GM18502 (cell line): ENCODE measurements at regions not wholly inside any gene's neighbourhood (a gene's known extent, or its start where the extent isn't known, plus 50 kb on each side); places are given as distances from the start of the nearest gene placed in this dataset.

Experiments
- ATAC-seq: cut with Tn5 transposase; IDR thresholded peaks from one replicate; pipeline ENCODE4 v1.9.1; 2021; ENCODE audit warnings: mild to moderate bottlenecking; ENCODE audit not compliant: unreplicated experiment, poor library complexity

DNA sequence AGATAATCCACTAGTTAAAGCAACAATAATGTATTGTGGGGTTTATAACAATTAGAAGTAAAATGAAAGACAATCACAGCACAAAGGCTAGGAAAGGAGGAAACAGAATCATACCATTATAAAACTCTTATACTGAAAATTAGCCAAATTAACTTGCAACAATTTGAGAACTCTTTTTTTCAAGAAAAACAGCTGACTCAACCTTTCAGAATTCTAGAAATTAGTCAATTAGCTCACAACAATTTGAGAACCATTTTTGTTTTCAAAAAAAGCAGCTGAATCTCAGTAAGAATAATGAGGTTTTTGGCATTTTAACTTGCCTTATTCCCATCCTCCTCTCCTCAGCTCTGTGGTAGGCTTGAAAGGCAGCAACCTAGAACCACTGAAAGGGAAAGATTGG is 269.9 kb downstream of the NPR3 start:
- ATAC-seq = no peak

DNA sequence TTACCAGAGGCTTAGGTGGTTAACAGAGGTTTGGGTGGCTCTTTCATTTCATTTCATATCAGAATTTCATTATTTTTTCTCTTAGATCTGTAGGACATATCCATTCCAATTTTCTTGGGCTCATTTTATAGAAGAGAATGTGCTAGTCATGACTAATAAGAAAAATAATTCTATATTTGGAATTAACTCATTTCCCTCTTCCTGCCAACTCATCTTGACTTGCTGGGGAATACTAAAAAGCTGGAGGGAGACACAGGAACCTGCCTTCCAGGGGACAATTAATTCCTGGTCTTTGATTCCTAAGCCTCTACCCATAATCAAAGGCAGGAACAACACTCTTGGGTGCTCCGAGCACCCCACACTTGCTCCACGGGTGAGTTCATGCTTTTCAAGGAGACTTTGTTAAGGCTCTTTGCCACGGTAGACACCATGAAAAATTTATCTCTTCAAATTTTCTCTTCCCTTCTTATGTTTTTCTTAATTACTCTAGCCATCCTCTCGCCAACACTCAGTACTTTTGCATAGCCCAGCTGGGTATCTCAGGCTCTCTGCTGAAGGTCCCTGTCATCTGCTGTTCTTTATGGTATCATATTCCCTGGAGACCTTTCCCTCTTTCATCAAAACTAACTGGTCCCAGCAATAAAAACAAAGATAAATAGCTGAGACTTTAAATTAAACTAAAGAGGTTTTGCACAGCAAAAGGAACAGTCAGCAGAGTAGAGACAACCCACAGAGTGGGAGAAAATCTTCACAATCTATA is 273.9 kb downstream of the NPR3 start:
- ATAC-seq = no peak

DNA sequence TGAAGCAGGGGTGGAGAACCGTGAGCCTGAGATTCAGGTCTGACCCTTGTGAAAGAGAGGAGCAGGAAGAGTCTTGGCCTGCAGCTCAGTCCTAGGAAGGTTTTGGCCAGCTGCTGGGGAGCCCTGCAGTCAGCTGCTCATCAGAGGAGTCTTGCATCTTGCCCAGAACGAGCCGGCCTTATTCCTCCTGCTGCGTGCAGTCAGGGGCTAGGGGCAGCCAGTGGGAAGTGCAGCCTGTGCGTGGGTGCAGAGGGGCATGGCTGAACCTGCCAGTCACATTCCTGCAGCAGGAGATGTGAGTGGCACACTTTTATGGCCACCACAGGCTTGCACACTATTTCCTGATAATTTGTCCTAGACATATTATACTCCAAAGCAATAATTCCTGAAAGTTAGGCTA is 278.7 kb downstream of the NPR3 start:
- ATAC-seq = no peak

DNA sequence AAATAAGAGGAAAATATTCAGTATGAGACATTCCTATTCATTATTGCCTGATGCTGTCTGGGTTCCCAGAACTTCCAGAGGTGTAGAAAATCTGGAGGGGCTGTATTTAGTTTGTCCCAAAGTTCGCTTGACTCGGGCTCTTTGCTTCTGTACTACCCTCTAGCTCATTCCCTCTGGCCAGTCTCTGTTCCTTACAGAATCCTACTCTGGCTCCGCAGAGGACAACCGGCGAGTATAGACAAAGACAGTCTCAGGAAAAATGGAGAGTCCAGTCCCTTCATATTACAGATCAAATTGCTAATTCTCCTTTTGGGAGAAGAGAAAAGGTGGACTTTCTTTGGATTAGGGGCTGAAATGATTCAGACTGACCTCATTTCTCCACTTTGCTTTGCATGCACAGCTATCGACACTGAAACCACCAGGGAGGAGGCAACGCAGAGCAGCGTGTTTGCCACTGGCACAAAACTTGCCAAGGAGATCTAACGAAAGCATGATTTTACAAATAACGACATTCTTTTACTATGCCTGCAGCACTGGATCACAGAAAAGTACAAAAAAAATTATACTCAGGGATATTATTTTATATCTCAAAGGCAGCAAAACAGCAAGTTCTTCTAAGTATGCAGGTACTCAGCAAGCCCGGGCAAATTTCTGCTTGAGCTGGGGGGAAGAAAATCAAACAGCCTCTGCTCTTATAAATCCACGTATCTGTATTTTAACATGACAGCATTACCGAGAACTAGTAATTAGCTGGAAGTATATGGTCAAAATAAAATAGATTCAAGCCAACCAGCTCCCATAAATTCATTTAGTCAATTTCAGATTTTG is 279.7 kb downstream of the NPR3 start:
- ATAC-seq = no peak

DNA sequence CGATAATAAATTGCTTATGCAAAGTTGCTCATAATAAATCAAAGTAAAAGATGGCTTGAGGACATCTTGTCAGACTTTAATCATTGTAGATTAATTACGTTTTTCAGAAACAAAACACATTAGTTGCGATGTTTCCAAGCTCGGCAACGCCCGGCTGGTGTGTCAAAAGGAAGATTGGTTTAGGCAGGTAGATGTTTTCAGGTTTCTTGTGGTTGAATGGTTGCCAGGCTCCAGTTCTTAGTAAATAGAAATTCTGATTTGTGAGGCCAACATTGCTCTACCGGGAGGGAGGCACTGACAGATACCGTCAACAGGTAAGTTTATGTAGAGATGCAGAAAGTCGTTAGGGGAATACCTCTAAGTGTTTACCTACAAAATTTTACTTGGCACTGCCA is 280.3 kb downstream of the NPR3 start:
- ATAC-seq = no peak

DNA sequence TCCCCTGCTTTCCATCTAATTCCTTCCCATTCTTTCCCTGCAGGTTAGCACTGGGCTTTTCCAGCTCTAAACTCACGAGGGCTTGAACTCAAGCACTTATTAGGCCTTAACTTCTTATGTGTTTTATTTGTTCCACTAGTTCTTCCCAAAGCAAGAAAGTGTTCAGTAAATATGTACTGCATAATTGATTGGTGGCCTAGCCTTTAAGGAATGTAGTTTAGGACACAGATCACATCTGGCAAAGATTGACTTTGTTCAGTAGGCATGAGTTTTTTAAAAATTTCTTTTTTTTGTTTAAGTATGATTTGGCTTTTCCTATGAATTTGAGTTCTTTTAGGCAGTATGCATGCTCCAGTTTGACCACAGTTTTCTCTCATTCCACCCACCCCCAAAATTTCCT is 285.2 kb downstream of the NPR3 start:
- no peak for ATAC-seq

DNA sequence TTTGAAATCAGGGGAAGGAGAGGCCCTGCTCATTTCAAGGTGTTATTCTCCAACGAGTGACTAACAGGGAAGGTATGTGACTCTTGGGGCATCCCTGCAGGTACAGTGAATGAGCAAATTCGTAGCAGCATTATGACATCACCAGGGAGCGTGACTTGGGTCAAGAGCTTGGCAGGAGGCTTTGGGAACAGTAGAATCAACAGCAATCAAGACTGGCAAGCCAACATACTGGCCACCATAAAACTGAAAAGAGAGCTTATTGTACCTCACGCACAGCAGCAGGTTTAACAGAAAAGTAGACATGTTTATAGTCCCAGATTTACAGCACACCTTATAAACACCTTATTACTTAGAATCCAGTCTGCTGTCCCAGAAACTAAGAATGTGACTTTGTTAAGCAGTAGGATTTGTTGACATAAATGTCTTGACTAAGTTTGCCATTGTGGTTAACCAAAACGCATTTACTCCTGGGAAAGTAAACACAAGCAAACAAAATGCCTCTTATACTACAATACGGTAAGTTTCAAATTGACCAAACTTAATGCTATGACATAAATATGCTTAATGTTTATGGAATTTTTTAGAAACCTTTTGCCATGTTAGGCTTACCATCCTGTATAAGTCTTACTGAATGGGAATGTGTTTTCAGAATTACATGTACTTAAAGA is 297.8 kb downstream of the NPR3 start:
- ATAC-seq = no peak

DNA sequence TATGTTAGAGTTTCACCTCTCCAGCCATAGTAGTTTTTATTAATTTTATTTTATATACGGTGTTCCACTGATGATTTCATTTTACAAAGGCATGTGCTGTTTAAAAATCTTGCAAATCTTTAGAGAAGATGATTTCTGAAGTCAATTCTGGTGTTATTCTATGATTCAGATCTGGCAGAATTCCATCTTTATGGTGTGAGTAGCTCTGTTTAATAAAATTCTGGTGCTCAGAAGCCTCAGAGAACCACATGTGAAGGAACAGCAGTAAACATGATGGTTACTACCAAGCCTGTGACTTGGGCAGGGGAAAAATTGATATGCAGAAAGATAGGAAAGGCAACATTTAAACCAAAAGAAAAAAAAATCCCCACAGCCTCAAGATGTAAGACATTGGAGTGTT is 299.7 kb downstream of the NPR3 start:
- no peak for ATAC-seq

DNA sequence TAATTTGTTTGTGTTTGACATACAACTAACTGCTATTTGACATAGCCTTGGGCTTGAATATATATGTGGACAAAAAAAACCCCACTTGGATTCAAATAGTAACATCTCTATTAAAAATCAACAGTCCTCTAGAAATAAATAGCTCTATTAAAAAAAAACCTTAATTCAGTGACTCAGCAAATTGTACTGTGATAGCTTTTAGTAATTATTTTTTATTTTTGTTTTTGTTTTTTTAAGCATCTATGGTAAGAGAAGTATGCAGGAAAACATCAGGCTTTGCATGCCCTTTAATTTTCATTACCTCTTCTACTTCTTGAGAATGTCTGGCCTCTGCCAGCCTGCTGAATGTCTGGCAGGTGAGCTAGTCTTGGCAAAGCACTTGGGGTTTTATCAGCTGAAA is 300.7 kb downstream of the NPR3 start:
- no peak for ATAC-seq

DNA sequence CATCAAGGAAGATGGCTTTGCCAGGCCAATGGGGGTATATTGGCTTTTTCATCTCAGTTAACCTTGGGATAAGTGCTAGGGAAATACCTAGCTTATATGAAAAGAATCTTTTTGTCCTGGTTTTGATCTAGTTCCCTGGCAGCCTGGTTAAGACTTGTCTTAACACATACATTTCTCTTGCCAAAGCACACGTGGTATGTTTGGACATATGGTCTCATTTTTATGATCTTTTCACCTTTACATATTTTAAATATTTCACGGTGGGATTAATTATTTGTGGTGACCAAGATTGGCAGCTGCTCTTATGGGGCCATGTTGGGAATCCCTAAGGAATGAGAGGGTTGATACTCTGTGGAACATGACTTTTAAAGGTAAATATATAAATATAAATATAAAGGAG is 312.5 kb downstream of the NPR3 start:
- ATAC-seq = no peak

DNA sequence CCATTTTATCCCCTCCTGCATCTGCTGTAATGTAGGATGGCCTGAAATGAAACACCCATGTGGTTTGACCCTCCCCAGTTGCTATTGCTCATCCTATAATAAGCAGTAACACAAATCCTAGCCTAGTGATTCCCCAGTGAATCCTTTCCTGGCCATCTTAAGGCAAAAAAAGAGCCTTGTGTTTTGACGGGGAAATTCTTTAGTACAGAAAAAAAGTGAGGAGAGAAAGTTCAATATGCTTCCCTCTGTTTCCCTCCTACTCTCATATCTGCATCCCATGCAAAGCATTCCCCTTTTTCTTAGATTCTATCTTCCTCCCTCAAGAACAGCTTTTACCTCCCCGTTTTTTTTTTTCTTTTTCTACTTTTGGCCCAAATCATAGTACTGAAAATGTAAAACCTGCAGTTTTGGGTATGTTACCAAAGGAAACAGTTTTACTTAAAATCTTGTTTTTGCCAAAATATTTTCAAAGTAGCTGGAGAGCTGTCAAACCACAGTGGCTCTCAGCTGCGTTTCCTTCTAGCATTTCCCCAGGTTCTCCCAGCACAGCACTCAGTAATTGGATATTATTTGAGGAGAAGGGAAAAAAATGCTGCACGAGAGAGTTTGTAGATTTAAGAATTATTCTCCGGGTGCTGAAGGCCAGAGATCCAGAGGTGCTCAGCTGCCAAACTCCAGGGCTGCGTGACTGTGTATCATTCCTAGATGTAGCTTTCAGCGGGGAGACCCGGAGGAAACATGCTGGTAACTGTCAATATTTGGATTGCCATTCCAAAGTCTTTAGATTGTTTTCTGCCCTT is 321.4 kb downstream of the NPR3 start:
- no peak for ATAC-seq

DNA sequence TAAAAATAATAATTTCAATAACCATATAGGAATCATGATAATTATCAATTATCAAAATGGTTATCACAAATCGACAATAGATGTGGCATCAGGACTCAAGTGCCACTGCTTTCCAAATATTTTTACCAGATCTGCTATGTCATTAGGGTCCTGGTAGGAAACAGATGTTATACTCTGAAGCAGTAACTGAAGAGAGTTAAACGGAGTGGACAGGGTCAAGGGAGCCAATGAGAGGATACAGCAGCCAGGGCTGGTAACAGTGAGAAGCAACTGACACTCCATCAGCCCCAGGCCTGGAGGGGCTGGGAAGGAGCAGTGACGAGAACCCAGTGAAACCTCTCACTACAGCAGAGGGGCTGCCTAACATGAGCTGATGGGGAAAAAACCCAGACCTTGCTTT is 322.4 kb downstream of the NPR3 start:
- ATAC-seq = no peak

DNA sequence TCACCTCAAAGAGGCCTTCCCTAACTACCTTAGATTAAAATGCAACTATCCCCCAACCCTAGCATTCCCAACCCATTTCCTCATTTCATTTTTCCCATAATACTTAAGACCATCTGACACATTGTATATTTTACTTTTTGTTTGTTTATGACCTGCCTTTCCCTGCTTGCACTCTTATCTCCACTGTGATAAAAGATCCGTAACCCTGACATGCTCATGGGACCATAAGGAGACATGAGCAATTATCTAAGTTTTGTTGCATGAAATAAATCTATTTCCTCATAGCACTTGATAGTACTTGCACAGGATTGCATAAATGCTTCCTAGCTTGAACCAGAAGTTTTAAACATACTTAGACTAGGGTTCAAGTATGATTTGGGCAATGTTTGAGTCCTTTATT is 323.7 kb downstream of the NPR3 start:
- ATAC-seq = no peak

DNA sequence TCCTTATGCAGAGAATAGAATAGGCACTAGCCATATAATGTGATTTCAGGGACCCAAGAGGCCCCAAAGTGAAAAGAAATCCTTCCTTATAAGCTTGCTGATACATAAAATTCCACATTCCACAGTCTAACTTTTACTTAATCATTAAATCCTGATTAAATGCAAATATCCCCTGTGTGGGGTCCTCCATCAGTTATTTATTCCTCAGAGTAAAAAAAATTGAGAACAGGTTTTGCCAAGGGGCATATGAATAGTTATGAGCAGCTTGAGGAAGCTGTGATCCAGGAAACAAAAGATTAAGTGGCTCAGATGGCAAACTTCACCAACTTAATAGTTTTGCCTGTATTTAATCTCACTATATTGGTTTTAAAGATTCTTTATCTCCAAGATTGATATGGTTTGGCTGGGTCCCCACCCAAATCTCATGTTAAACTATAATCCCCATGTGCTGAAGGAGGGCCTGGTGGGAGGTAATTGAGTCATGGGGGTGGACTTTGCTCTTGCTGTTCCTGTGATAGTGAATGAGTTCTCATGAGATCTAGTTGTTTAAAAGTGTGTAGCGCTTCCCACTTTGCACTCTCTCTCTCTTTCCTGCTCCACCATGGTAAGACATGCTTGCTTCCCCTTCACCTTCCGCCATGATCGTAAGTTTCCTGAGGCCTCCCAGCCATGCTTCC is 324.9 kb downstream of the NPR3 start:
- no peak for ATAC-seq

DNA sequence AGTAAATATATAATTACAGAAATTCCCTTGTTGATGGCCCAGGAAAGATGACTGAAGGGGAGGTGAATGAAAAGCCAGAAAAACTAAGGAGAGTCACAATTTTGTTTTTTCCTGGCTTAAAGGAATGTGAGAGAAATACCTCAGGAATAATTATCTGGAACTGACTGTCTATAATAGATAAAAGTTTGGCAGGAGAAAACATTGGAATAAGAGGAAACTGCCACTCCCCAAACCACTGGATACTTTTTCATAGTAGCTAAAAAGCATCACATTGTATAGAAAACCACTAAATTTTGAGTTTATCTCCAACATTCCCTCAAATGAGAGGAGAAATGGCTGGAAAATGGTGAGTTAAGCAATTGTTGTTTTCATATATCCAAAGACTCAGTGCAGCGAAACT is 326.0 kb downstream of the NPR3 start:
- ATAC-seq = no peak

DNA sequence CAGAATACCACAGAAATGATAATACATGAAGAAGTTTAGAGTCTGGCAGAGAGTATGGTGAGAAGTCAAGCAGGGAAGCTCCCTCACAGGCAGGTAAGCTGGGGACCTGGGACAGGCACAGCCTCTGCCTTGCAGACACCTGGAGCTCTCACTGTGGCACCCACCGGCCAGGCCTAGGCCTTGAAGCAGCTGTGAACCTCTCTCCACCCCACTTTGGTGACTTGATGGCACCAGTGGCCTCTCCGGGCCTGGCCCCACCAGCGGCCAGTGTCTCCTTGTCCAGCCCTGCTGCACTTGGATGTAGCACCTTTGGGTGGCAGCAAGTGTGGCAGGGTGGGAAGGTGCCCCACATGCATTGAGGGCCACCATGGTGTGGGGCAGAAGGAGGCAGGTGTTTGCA is 330.5 kb downstream of the NPR3 start:
- no peak for ATAC-seq

DNA sequence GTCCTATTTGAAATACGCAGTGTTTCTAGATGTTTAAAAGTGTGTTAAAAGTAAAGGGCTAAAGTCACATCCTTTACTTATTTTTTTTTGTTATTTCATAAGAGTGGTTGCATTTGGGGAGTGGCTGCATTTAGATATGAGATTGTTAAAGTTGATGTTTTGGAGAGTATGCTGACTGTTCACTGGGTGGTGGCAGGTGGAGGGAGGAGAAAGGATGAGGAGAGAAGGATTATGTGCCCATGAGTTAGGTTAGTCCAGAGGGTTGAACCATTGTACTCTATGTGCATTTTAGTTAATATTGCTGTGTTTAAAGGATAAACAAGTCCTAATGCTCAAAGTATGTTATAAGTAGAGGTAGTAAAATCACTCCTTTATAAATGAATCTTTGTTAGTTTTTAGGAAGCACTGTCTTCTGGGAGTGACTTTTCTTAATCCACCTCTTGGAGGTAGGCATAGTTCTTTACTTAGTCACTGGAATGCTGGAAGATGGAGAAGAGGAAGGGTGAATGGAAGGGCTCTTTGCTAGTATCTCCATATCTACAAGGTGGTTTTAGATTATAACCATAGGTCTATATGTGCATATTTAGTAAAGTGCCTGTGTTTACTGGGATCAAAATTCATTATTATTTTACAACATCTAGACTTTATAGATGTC is 332.3 kb downstream of the NPR3 start:
- no peak for ATAC-seq

DNA sequence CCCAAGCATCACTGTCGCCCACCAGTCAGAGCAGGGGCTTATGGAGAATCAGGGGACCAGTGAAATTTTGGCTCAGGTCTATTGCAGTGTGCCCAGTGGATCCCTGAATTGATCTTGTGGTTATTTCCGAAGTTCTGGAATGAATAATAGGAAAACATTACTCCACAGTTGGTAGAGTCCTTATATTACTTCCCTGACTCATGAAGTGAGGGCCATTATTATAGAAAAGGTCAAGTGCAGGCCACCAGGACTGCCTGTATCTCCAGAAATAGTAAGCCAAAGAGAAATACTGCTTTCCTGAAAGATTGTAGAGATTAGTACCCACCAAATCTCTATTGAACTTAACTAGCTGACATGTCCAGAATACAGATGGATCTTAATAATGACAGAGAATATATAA is 335.0 kb downstream of the NPR3 start:
- no peak for ATAC-seq

DNA sequence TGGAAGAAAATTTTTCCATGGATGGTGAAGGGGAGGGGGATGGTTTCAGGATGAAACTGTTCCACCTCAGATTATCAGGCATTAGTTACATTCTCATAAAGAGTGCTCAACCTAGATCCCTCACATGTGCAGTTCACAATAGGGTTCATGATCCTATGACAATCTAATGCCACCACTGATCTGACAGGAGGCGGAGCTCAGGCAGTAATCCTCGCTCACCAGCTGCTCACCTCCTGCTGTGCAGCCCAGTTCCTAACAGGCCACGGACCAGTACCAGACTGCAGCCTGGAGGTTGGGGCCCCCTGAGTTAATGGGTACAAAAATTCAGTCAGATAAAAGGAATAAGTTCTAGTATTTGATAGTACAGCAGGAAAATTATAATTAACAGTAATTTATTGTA is 337.2 kb downstream of the NPR3 start:
- no peak for ATAC-seq

DNA sequence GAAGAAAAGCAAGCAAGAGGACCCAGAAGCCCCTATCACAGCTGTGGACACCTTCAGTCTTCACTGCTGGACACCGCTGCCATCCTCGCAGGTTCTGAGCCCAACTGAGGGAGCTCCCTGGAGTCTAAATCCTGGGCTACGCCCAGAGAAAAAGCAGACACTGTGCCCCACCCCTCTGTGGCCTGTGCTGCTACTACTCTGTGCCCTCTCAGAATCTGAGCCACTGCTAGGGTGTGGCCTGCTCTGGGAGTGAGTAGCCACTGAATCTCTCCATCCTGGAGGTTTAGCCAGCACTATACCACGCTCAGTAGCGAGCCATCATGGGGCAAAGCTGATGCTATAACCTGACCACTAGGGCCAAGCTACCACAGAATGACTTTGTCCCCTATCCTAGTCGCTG is 338.2 kb downstream of the NPR3 start:
- no peak for ATAC-seq
